CD14-positive monocyte (primary cell): ENCODE measurements at regions not wholly inside any gene's neighbourhood (a gene's known extent, or its start where the extent isn't known, plus 50 kb on each side); places are given as distances from the start of the nearest gene placed in this dataset.

Source experiments
- DNase-seq, 3 donors: peaks; one replicate each; pipeline ENCODE4 v3.0.0-alpha.2; 2011 to 2022
- H2AFZ ChIP-seq: 2 replicates; pipeline ENCODE4 v1.6.0; 2012; ENCODE audit warnings: mild to moderate bottlenecking, low read depth, low read length, inconsistent platforms; ENCODE audit not compliant: insufficient read depth, poor library complexity, severe bottlenecking
- H3K27ac ChIP-seq, 2 donors: 1 replicate in 1 of 2; 2 replicates in 1 of 2; pipeline ENCODE4 v1.5.1; 2012 to 2013; ENCODE audit warnings: low read length in 2 of 2, control low read depth in 1 of 2, inconsistent platforms in 1 of 2, low read depth in 1 of 2, mild to moderate bottlenecking in 1 of 2
- H3K27me3 ChIP-seq, 2 donors: one replicate each; pipeline versions ENCODE4 v1.6.0 to v1.6.1; 2011 to 2013; ENCODE audit warnings: low read length in 2 of 2; ENCODE audit not compliant: control insufficient read depth in 2 of 2, insufficient read depth in 2 of 2
- H3K36me3 ChIP-seq, 2 donors: replicated peaks in 1 of 2; 1 replicate in 1 of 2; 2 replicates in 1 of 2; pipeline versions ENCODE4 v1.5.1 to v1.6.1; 2012 to 2013; ENCODE audit warnings: low read length in 2 of 2, control low read depth in 1 of 2, inconsistent platforms in 1 of 2, mild to moderate bottlenecking in 1 of 2; ENCODE audit not compliant: insufficient read depth in 2 of 2, control insufficient read depth in 1 of 2
- H3K4me1 ChIP-seq, 2 donors: 1 replicate in 1 of 2; 2 replicates in 1 of 2; pipeline versions ENCODE4 v1.5.1 to v1.6.1; 2012 to 2013; ENCODE audit warnings: low read length in 2 of 2, control low read depth in 1 of 2, inconsistent platforms in 1 of 2, mild to moderate bottlenecking in 1 of 2, moderate library complexity in 1 of 2; ENCODE audit not compliant: insufficient read depth in 2 of 2, control insufficient read depth in 1 of 2
- H3K4me2 ChIP-seq: replicated peaks from 2 replicates; pipeline ENCODE3; 2012; ENCODE audit warnings: low read length, moderate library complexity, mild to moderate bottlenecking; ENCODE audit not compliant: poor library complexity, severe bottlenecking; ENCODE audit errors: extremely low read depth
- H3K4me3 ChIP-seq, 3 experiments: fragments of 200-600 bp in 1 of 3; sonication (generic) in 1 of 3; replicated peaks in 1 of 3; 1 replicate in 2 of 3; 2 replicates in 1 of 3; pipeline ENCODE4 v1.5.1; 2011 to 2013; ENCODE audit warnings: low read length in 3 of 3, mild to moderate bottlenecking in 3 of 3, control low read depth in 2 of 3, low read depth in 2 of 3, inconsistent platforms in 1 of 3, moderate library complexity in 1 of 3
- H3K79me2 ChIP-seq: 2 replicates; pipeline ENCODE4 v1.6.0; 2012; ENCODE audit warnings: mild to moderate bottlenecking, control low read depth, inconsistent platforms, low read length, moderate library complexity; ENCODE audit not compliant: insufficient read depth
- H3K9ac ChIP-seq: 2 replicates; pipeline ENCODE4 v1.6.0; 2017; ENCODE audit warnings: low read length, mild to moderate bottlenecking; ENCODE audit not compliant: insufficient read depth, poor library complexity, severe bottlenecking
- H3K9me3 ChIP-seq, 2 donors: replicated peaks in 1 of 2; 1 replicate in 1 of 2; 2 replicates in 1 of 2; pipeline versions ENCODE4 v1.5.1 to v1.6.1; 2012 to 2013; ENCODE audit warnings: low read length in 2 of 2, control low read depth in 1 of 2; ENCODE audit not compliant: control insufficient read depth in 1 of 2, insufficient read depth in 1 of 2
- H4K20me1 ChIP-seq: 2 replicates; pipeline ENCODE4 v1.6.0; 2012; ENCODE audit warnings: mild to moderate bottlenecking, low read length, control low read depth, moderate library complexity; ENCODE audit not compliant: insufficient read depth
- H3K27ac Mint-ChIP-seq, 7 donors: one replicate each; pipeline ENCODE4 v1.8.0; 2020; ENCODE audit warnings: mild to moderate bottlenecking in 7 of 7, mixed read lengths in 7 of 7, moderate library complexity in 6 of 7, inconsistent platforms in 2 of 7
- H3K27me3 Mint-ChIP-seq, 3 donors: one replicate each; pipeline ENCODE4 v1.8.0; 2021 to 2022; ENCODE audit warnings: low read depth in 3 of 3, mild to moderate bottlenecking in 3 of 3, mixed read lengths in 3 of 3, moderate library complexity in 3 of 3, inconsistent platforms in 1 of 3
- H3K36me3 Mint-ChIP-seq, 2 donors: one replicate each; pipeline ENCODE4 v1.8.0; 2020; ENCODE audit warnings: mixed read lengths in 2 of 2, inconsistent platforms in 1 of 2, mild to moderate bottlenecking in 1 of 2
- H3K4me1 Mint-ChIP-seq: one replicate; pipeline ENCODE4 v1.8.0; 2020; ENCODE audit warnings: mild to moderate bottlenecking, mixed read lengths
- H3K4me3 Mint-ChIP-seq, 2 donors: one replicate each; pipeline ENCODE4 v1.8.0; 2020; ENCODE audit warnings: mild to moderate bottlenecking in 2 of 2, mixed read lengths in 2 of 2, moderate library complexity in 1 of 2
- H3K9me3 Mint-ChIP-seq, 7 donors: one replicate each; pipeline ENCODE4 v1.8.0; 2020 to 2022; ENCODE audit warnings: mixed read lengths in 7 of 7, mild to moderate bottlenecking in 6 of 7, moderate library complexity in 6 of 7, inconsistent platforms in 2 of 7
- CTCF ChIP-seq: fragments of 200-600 bp; IDR thresholded peaks from one replicate; pipeline ENCODE4 v1.8.0; 2022; ENCODE audit warnings: antibody characterized with exemption, mild to moderate bottlenecking
- WGBS: methylation state at CpG from one replicate; pipeline ENCODE4 v1.1.5; 2013; ENCODE audit warnings: missing lambda C conversion rate; ENCODE audit not compliant: insufficient coverage; 5-methylcytosine and 5-hydroxymethylcytosine counted together
- intact Hi-C, 2 donors: fragments of 100-400 bp; cut with micrococcal nuclease; formaldehyde crosslinking; loops; one replicate each; pipeline versions ENCODE4 v1.15.0 to v1.15.1; 2023

DNA sequence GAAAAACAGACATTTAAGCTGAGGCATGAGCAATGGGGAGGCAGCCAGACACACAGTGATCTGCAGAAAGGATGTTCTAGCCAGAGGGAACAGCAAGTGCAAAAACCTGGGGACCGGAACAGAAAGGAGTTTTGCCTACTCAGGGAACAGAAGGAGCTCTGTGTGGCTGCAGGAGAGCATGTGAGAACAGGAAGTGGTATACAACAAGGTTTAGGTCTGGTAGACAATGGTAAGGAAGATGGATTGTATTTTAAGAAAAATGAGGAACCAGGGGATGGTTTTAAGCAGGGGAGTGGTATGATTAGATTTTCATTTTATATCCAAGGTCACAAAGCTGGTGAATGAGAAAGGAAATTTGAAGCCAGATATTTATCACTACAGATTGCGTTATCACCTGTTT is 157.5 kb downstream of the UNC5CL start:
- Histone ChIP-seq H3K36me3 (no peaks in the 10 kb centered on the region), H3K27me3 (no peaks in the 10 kb centered on the region), H3K27ac (no peak overlapping the region), H3K4me1 (no peaks in the 10 kb centered on the region), H4K20me1 (no peaks in the 10 kb centered on the region), H3K4me3 (no peak overlapping the region), H2AFZ (no peak overlapping the region), H3K79me2 (no peaks in the 10 kb centered on the region), H3K4me2 (no peak overlapping the region), H3K9me3 (no peaks in the 10 kb centered on the region), H3K9ac (no peak overlapping the region)
- no peak for DNase-seq
- H3K4me3 Mint-ChIP-seq: no peak overlapping the region
- H3K9me3 Mint-ChIP-seq: peaks cover 0 to 9% (median 4%) of the 10 kb centered on the region in 7 donors
- no peak overlapping the region for H3K27ac Mint-ChIP-seq
- peaks cover 4 to 6% (median 5%) of the 10 kb centered on the region in 3 donors for H3K27me3 Mint-ChIP-seq
- TF ChIP-seq CTCF: no peak
- no peaks in the 10 kb centered on the region for H3K36me3 Mint-ChIP-seq
- H3K4me1 Mint-ChIP-seq: no peaks in the 10 kb centered on the region
- WGBS: 4% methylated on average over 1 of the region's 2 CpGs
- intact Hi-C loops: no loop called here

- Histone ChIP-seq H3K27me3 (no peaks in the 10 kb centered on the region), H3K27ac (no peak overlapping the region), H3K9ac (no peak overlapping the region), H3K4me1 (no peaks in the 10 kb centered on the region), H3K4me2 (no peak overlapping the region), H4K20me1 (no peaks in the 10 kb centered on the region), H3K79me2 (no peaks in the 10 kb centered on the region), H3K4me3 (no peak overlapping the region), H2AFZ (no peak overlapping the region), H3K36me3 (no peaks in the 10 kb centered on the region), H3K9me3 (no peaks in the 10 kb centered on the region)
- Mint-ChIP-seq H3K36me3 (no peaks in the 10 kb centered on the region), H3K27ac (no peak overlapping the region), H3K4me1 (no peaks in the 10 kb centered on the region), H3K9me3 (peaks cover 0 to 9% (median 4%) of the 10 kb centered on the region in 7 donors), H3K27me3 (peaks cover 5 to 6% (median 6%) of the 10 kb centered on the region in 3 donors), H3K4me3 (no peak overlapping the region)
- TF ChIP-seq CTCF: no peak
- intact Hi-C loops: no loop called here
- 100% methylated on average over 2 of the region's 2 CpGs for WGBS
- DNase-seq: no peak
Observed at GRCh38 chr6:40880906-40881305, 158.1 kb downstream of the UNC5CL start.
